Nephron (organoid): ENCODE measurements at regions not wholly inside any gene's neighbourhood (a gene's known extent, or its start where the extent isn't known, plus 50 kb on each side); places are given as distances from the start of the nearest gene placed in this dataset.

Experiments
- H3K27ac Mint-ChIP-seq, 3 experiments: 2 replicates each; pipeline ENCODE4 v1.8.0; 2020; ENCODE audit warnings: mixed read lengths in 3 of 3, mild to moderate bottlenecking in 2 of 3, moderate library complexity in 1 of 3
- H3K27me3 Mint-ChIP-seq: 2 replicates; pipeline ENCODE4 v1.8.0; 2021; ENCODE audit warnings: low read depth, mild to moderate bottlenecking, moderate library complexity, mixed read lengths
- H3K36me3 Mint-ChIP-seq: 2 replicates; pipeline ENCODE4 v1.8.0; 2020; ENCODE audit warnings: low read depth, mixed read lengths
- H3K4me1 Mint-ChIP-seq: 2 replicates; pipeline ENCODE4 v1.8.0; 2020; ENCODE audit warnings: mixed read lengths
- H3K4me3 Mint-ChIP-seq, 3 experiments: 2 replicates each; pipeline ENCODE4 v1.8.0; 2020; ENCODE audit warnings: mild to moderate bottlenecking in 3 of 3, mixed read lengths in 3 of 3, moderate library complexity in 2 of 3
- H3K9me3 Mint-ChIP-seq: 2 replicates; pipeline ENCODE4 v1.8.0; 2020; ENCODE audit warnings: mixed read lengths
- TF ChIP-seq, protein P1 (sequence below), 3 experiments: fragments of 200-600 bp; sonication (generic); IDR thresholded peaks; one replicate each; pipeline ENCODE4 v1.5.0; 2021; ENCODE audit warnings: antibody characterized with exemption in 3 of 3; ENCODE audit not compliant: unreplicated experiment in 3 of 3

DNA sequence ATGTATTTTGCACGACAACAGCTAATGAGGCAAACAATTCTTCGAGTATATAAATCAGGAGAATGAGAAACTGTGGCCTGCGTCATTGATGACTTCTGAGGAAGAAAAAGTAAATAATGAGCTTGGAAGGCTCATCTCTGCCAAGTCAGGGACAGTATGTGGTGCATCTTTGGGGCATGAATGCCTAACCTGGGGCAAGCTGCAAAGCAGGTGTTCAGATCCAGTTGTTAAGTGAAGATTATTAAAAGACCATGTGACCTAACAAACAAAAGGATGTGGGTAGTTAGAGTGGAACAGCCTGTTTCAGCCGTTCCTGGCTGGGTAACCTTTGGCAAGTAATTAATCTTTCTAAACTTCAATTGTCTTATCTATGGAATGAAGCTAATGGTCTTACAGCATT is 93.0 kb downstream of the LYZL2 start:
- TF ChIP-seq, protein P1, sequence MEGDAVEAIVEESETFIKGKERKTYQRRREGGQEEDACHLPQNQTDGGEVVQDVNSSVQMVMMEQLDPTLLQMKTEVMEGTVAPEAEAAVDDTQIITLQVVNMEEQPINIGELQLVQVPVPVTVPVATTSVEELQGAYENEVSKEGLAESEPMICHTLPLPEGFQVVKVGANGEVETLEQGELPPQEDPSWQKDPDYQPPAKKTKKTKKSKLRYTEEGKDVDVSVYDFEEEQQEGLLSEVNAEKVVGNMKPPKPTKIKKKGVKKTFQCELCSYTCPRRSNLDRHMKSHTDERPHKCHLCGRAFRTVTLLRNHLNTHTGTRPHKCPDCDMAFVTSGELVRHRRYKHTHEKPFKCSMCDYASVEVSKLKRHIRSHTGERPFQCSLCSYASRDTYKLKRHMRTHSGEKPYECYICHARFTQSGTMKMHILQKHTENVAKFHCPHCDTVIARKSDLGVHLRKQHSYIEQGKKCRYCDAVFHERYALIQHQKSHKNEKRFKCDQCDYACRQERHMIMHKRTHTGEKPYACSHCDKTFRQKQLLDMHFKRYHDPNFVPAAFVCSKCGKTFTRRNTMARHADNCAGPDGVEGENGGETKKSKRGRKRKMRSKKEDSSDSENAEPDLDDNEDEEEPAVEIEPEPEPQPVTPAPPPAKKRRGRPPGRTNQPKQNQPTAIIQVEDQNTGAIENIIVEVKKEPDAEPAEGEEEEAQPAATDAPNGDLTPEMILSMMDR (IDR thresholded peaks at IDR 0.05; ENCODE audit: unreplicated experiment in 3 of 3), result no peak
- Mint-ChIP-seq H3K4me1 (peaks cover 12% of the 10 kb centered on the region), H3K27ac (no peak overlapping the region), H3K27me3 (peaks cover 5% of the 10 kb centered on the region), H3K36me3 (no peaks in the 10 kb centered on the region), H3K4me3 (no peak overlapping the region), H3K9me3 (no peaks in the 10 kb centered on the region)

DNA sequence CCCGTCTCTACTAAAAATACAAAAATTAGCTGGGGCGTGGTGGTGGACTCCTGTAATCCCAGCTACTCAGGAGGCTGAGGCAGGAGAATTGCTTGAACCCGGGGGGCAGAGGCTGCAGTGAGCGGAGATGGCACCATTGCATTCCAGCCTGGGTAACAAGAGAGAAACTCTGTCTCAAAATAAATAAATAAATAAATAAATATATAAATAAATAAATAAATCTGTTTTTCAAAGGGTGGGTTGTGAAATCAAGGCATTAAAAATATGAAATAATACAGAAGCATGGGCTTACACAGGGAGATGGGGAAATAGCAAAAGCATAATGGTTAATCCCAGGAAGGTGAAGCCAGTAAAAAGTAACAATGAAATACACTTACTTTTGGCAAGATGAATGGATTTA is 93.9 kb downstream of the LYZL2 start:
- TF ChIP-seq, protein P1 (IDR thresholded peaks at IDR 0.05; ENCODE audit: unreplicated experiment in 3 of 3), result no peak
- H3K36me3 Mint-ChIP-seq, result no peaks in the 10 kb centered on the region
- H3K4me3 Mint-ChIP-seq, result no peak overlapping the region
- H3K4me1 Mint-ChIP-seq, result peaks cover 12% of the 10 kb centered on the region
- no peak overlapping the region for H3K27ac Mint-ChIP-seq
- H3K9me3 Mint-ChIP-seq, result no peaks in the 10 kb centered on the region
- H3K27me3 Mint-ChIP-seq, result peaks cover 5% of the 10 kb centered on the region

DNA sequence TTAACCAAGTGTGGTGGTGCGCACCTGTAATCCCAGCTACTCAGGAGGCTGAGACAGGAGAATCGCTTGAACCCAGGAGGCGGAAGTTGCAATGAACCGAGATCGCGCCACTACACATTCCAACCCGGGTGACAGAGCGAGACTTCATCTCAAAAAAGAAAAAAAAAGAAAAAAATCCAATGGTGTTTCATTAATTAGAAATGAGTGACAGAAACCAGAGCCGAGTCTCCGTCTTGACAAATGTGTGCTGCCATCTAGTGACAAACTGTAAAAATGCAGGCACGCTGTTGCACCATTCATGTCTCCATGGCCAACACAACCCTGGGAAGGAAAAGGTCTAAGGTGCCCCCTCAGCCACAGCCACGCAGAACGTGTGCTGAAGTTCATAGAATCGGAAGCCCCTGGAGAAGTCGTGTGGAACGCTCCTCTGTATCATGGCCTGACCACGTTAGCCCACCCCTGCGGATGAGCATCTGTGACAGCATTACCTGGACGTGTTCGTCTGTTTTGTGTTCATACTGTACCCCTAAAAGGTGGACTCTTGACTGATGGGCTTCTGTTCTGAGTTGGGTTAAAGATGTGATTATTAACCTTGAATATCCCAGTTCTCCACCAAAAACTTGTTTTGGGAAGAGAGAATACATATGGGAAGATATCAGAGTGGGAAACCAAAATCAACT is 94.9 kb downstream of the LYZL2 start:
- Mint-ChIP-seq H3K9me3 (no peaks in the 10 kb centered on the region), H3K27ac (peak overlapping the region in 1 of 3 experiments; percentile 17)
- TF ChIP-seq, protein P1 (IDR thresholded peaks at IDR 0.05; ENCODE audit: unreplicated experiment in 3 of 3), result peak; percentile 82 to 89 (median 86)

DNA sequence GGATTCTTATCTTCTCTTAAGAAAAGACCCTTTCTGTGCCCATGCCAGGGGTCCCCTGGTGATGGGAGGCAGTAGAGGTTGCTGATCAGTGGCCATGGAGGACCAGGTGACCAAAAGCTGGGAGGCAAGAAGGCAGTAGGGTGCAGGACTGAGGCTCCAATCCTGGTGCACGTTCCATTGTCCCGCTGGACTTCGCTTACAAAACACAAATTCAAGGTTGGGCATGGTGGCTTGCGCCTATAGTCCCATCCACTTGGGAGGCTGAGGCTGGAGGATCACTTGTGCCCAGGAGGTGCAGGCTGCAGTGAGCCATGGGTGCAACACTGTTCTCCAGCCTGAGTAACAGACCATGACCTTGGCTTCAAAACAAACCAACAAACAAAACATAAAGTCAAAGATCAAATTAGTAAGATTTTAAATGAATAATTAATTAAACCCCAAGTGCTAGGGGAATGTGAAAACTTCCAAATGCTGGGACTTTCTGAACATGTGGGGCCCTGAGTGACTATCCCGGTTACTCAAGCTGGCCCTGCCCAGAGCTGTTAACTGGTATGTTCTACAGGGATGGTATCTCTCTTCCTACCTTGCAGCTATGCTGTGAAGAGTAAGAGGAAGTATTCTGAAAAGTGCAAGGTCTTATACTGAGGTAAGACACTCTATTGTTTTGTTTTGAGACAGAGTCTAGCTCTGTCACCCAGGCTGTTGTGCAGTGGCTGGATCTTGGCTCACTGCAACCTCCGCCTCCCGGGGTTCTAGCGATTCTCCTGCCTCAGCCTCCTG is 97.6 kb downstream of the LYZL2 start:
- H3K27me3 Mint-ChIP-seq, result peaks cover 5% of the 10 kb centered on the region
- peaks cover 4% of the 10 kb centered on the region for H3K4me1 Mint-ChIP-seq
- TF ChIP-seq, protein P1 (IDR thresholded peaks at IDR 0.05; ENCODE audit: unreplicated experiment in 3 of 3), result no peak
- no peaks in the 10 kb centered on the region for H3K36me3 Mint-ChIP-seq
- H3K9me3 Mint-ChIP-seq, result no peaks in the 10 kb centered on the region
- no peak overlapping the region for H3K27ac Mint-ChIP-seq
- no peak overlapping the region for H3K4me3 Mint-ChIP-seq

More for the DNA sequence above, 94.9 kb downstream of the LYZL2 start:
- Mint-ChIP-seq H3K4me3 (no peak overlapping the region), H3K36me3 (no peaks in the 10 kb centered on the region), H3K4me1 (peaks cover 12% of the 10 kb centered on the region), H3K27me3 (peaks cover 5% of the 10 kb centered on the region)

DNA sequence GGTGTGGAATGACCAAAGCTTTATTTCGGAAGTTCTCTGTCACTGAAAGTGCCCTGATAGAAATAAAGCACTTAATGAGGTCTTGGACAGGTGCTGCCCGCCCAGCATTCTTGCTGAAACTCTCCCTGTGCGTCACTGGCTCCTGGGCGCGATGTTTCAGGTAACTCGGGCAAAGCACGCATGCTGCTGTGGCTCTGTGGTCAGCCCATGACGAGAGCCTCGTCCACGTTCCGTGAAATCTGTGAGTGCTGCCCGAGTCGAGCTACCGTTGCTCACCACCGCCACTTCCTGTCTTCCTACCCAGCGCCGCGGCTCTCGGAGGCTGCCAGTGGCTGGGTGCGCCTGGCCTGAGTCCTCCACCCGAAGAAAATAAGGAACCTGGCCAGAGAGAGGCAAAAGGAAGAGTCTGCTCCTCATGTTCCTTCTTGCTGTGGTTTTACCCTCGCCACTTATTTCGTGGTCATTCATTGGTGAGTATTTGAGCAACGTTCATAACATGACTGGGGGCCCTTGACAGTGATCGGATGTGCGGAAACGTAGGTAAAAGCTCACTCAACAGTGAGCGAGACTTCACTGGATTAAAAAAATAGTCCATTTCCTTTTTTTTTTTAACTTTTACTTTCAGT is 95.5 kb downstream of the MAP3K8 start:
- TF ChIP-seq, protein P1 (IDR thresholded peaks at IDR 0.05; ENCODE audit: unreplicated experiment in 3 of 3), result no peak
- Mint-ChIP-seq H3K36me3 (no peaks in the 10 kb centered on the region), H3K4me3 (no peak overlapping the region), H3K9me3 (no peaks in the 10 kb centered on the region), H3K27me3 (peaks cover 5% of the 10 kb centered on the region), H3K27ac (no peak overlapping the region), H3K4me1 (peaks cover 1% of the 10 kb centered on the region)
